Esophagus muscularis mucosa (tissue), 4 donors: ENCODE measurements at regions not wholly inside any gene's neighbourhood (a gene's known extent, or its start where the extent isn't known, plus 50 kb on each side); places are given as distances from the start of the nearest gene placed in this dataset.

Source experiments
- DNase-seq: peaks from one replicate; pipeline ENCODE4 v3.0.0-alpha.2; 2017; ENCODE audit errors: extremely low spot score
- H3K27ac ChIP-seq, 4 donors: fragments of 200-600 bp; sonication (generic); replicated peaks in 1 of 4; 1 replicate in 3 of 4; 2 replicates in 1 of 4; pipeline ENCODE4 v1.5.1; 2016 to 2019; ENCODE audit warnings: mild to moderate bottlenecking in 1 of 4
- H3K27me3 ChIP-seq, 4 donors: fragments of 200-600 bp; sonication (generic); one replicate each; pipeline versions ENCODE4 v1.5.1 to v1.6.0; 2016 to 2019
- H3K36me3 ChIP-seq, 4 donors: fragments of 200-600 bp; sonication (generic); one replicate each; pipeline ENCODE4 v1.5.1; 2016 to 2019
- H3K4me1 ChIP-seq, 4 donors: fragments of 200-600 bp; sonication (generic); one replicate each; pipeline ENCODE4 v1.5.1; 2016 to 2019
- H3K4me3 ChIP-seq, 4 donors: fragments of 200-600 bp; sonication (generic); 1 replicate in 2 of 4; 2 replicates in 2 of 4; pipeline ENCODE4 v1.5.1; 2016 to 2019; ENCODE audit warnings: mild to moderate bottlenecking in 4 of 4, moderate library complexity in 1 of 4
- H3K9me3 ChIP-seq, 4 donors: fragments of 200-600 bp; sonication (generic); 1 replicate in 3 of 4; 2 replicates in 1 of 4; pipeline ENCODE4 v1.5.1; 2016 to 2019
- EP300 ChIP-seq: sonication (generic); formaldehyde crosslinking; IDR thresholded peaks from one replicate; pipeline ENCODE4 v1.6.1; 2017; ENCODE audit warnings: antibody characterized with exemption
- POLR2A ChIP-seq: fragments of 450-650 bp; IDR thresholded peaks from one replicate; pipeline ENCODE4 v1.6.1; 2017; ENCODE audit warnings: antibody characterized with exemption, moderate library complexity, mild to moderate bottlenecking, low read depth
- POLR2AphosphoS5 ChIP-seq, 2 donors: sonication (generic); formaldehyde crosslinking; IDR thresholded peaks; one replicate each; pipeline ENCODE4 v1.6.1; 2017; ENCODE audit warnings: antibody characterized with exemption in 2 of 2
- WGBS: methylation state at CpG from one replicate; pipeline ENCODE4 v1.1.5; 2018; 5-methylcytosine and 5-hydroxymethylcytosine counted together
- intact Hi-C: fragments of 100-400 bp; cut with DNase I; formaldehyde crosslinking; loops from one replicate; pipeline ENCODE4 v1.15.1; 2023
- TF ChIP-seq, protein P1 (sequence below), 3 experiments: fragments of 200-600 bp in 2 of 3; fragments of 450-650 bp in 1 of 3; sonication (generic) in 2 of 3; IDR thresholded peaks; one replicate each; pipeline ENCODE4 v1.5.1; 2017 to 2019; ENCODE audit warnings: antibody characterized with exemption in 3 of 3, mild to moderate bottlenecking in 2 of 3, moderate library complexity in 1 of 3

- no peaks in the 10 kb centered on the region for H3K9me3 ChIP-seq
- H3K27ac ChIP-seq, result no peak overlapping the region
- H3K4me1 ChIP-seq, result no peaks in the 10 kb centered on the region
- no peaks in the 10 kb centered on the region for H3K27me3 ChIP-seq
- DNase-seq, result no peak
- no peak overlapping the region for H3K4me3 ChIP-seq
- H3K36me3 ChIP-seq, result no peaks in the 10 kb centered on the region
- TF ChIP-seq POLR2AphosphoS5 (IDR thresholded peaks at IDR 0.05), result no peak
- no peak for TF ChIP-seq EP300
- no peak for TF ChIP-seq POLR2A
- TF ChIP-seq, protein P1, sequence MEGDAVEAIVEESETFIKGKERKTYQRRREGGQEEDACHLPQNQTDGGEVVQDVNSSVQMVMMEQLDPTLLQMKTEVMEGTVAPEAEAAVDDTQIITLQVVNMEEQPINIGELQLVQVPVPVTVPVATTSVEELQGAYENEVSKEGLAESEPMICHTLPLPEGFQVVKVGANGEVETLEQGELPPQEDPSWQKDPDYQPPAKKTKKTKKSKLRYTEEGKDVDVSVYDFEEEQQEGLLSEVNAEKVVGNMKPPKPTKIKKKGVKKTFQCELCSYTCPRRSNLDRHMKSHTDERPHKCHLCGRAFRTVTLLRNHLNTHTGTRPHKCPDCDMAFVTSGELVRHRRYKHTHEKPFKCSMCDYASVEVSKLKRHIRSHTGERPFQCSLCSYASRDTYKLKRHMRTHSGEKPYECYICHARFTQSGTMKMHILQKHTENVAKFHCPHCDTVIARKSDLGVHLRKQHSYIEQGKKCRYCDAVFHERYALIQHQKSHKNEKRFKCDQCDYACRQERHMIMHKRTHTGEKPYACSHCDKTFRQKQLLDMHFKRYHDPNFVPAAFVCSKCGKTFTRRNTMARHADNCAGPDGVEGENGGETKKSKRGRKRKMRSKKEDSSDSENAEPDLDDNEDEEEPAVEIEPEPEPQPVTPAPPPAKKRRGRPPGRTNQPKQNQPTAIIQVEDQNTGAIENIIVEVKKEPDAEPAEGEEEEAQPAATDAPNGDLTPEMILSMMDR (IDR thresholded peaks at IDR 0.05), result no peak
- 63% methylated on average over 3 of the region's 3 CpGs for WGBS
- intact Hi-C loops, result no loop called here
Observed at GRCh38 chr5:58359981-58360380, 99.9 kb downstream of the PLK2 start.

GRCh38 chr5:58358501-58359178, 101.2 kb downstream of the PLK2 start:
- Histone ChIP-seq H3K4me1 (no peaks in the 10 kb centered on the region), H3K4me3 (no peak overlapping the region), H3K27me3 (no peaks in the 10 kb centered on the region), H3K36me3 (no peaks in the 10 kb centered on the region), H3K27ac (no peak overlapping the region), H3K9me3 (no peaks in the 10 kb centered on the region)
- intact Hi-C loops, result no loop called here
- 77% methylated on average over 11 of the region's 11 CpGs for WGBS
- TF ChIP-seq, protein P1 (IDR thresholded peaks at IDR 0.05), result no peak
- TF ChIP-seq EP300 (no peak), POLR2AphosphoS5 (IDR thresholded peaks at IDR 0.05) (no peak), POLR2A (no peak)
- no peak for DNase-seq

- Histone ChIP-seq H3K27ac (no peak overlapping the region), H3K4me3 (no peak overlapping the region), H3K27me3 (no peaks in the 10 kb centered on the region), H3K36me3 (no peaks in the 10 kb centered on the region), H3K9me3 (no peaks in the 10 kb centered on the region), H3K4me1 (no peaks in the 10 kb centered on the region)
- intact Hi-C loops, result no loop called here
- no peak for DNase-seq
- TF ChIP-seq, protein P1 (IDR thresholded peaks at IDR 0.05), result no peak
- no peak for TF ChIP-seq POLR2AphosphoS5 (IDR thresholded peaks at IDR 0.05)
- TF ChIP-seq EP300, result no peak
- TF ChIP-seq POLR2A, result no peak
- WGBS, result 90% methylated on average over 4 of the region's 4 CpGs
Observed at GRCh38 chr5:58357799-58358500, 101.9 kb downstream of the PLK2 start.

GRCh38 chr5:58357121-58357520, 102.8 kb downstream of the PLK2 start:
- no peak for DNase-seq
- Histone ChIP-seq H3K4me1 (no peaks in the 10 kb centered on the region), H3K27ac (no peak overlapping the region), H3K4me3 (no peak overlapping the region), H3K9me3 (no peaks in the 10 kb centered on the region), H3K27me3 (no peaks in the 10 kb centered on the region), H3K36me3 (no peaks in the 10 kb centered on the region)
- intact Hi-C loops, result no loop called here
- WGBS, result 65% methylated on average over 2 of the region's 2 CpGs
- no peak for TF ChIP-seq POLR2A
- no peak for TF ChIP-seq POLR2AphosphoS5 (IDR thresholded peaks at IDR 0.05)
- TF ChIP-seq, protein P1 (IDR thresholded peaks at IDR 0.05), result no peak
- TF ChIP-seq EP300, result no peak
